ENCODE measurements at regions not wholly inside any gene's neighbourhood (a gene's known extent, or its start where the extent isn't known, plus 50 kb on each side); places are given as distances from the start of the nearest gene placed in this dataset.
A peak's percentile ranks its signal among the peaks of the same experiment; 100 is the strongest.
"Not testable (repeated sequence)": the region's sequence is repeated elsewhere in the genome, so short reads cannot be mapped to it uniquely, and the experiment has no call there.

- no peak for DNase-seq
Measured at GRCh38 chr15:96838081-96838480, 507.6 kb downstream of the NR2F2 start.

- no peak for DNase-seq
Measured at GRCh38 chr15:96849271-96849900, 518.9 kb downstream of the NR2F2 start.

GRCh38 chr15:96851613-96852012 lies 521.1 kb downstream of the NR2F2 start:
- no peak for DNase-seq

GRCh38 chr15:96858694-96859093 lies 528.2 kb downstream of the NR2F2 start:
- no peak for DNase-seq

GRCh38 chr15:96860741-96861140 lies 530.2 kb downstream of the NR2F2 start:
- no peak for DNase-seq

GRCh38 chr15:96867992-96868391 lies 537.5 kb downstream of the NR2F2 start:
- DNase-seq: no peak

- DNase-seq: no peak
Measured at GRCh38 chr15:96869122-96869521, 538.6 kb downstream of the NR2F2 start.

- DNase-seq: no peak
Measured at GRCh38 chr15:96869790-96870189, 539.3 kb downstream of the NR2F2 start.

- no peak for DNase-seq
Measured at GRCh38 chr15:96870580-96870979, 540.1 kb downstream of the NR2F2 start.

GRCh38 chr15:96877442-96877841 lies 546.9 kb downstream of the NR2F2 start:
- DNase-seq: not testable (repeated sequence)

GRCh38 chr15:96878129-96878528 lies 547.6 kb downstream of the NR2F2 start:
- no peak for DNase-seq

GRCh38 chr15:96882121-96882772 lies 551.7 kb downstream of the NR2F2 start:
- no peak for DNase-seq

GRCh38 chr15:96887730-96888129 lies 557.2 kb downstream of the NR2F2 start:
- DNase-seq: peak; percentile 20

GRCh38 chr15:96888764-96889163 lies 558.3 kb downstream of the NR2F2 start:
- DNase-seq: no peak

- DNase-seq: no peak
Measured at GRCh38 chr15:96889734-96890480, 559.4 kb downstream of the NR2F2 start.

GRCh38 chr15:96891046-96891445 lies 560.5 kb downstream of the NR2F2 start:
- no peak for DNase-seq

- DNase-seq: no peak
Measured at GRCh38 chr15:96893159-96893906, 562.8 kb downstream of the NR2F2 start.

- DNase-seq: no peak
Measured at GRCh38 chr15:96894659-96895058, 564.2 kb downstream of the NR2F2 start.

GRCh38 chr15:96896766-96897165 lies 566.3 kb downstream of the NR2F2 start:
- DNase-seq: peak; percentile 61

- DNase-seq: no peak
Measured at GRCh38 chr15:96914081-96914480, 583.6 kb downstream of the NR2F2 start.

GRCh38 chr15:96916750-96917149 lies 586.2 kb downstream of the NR2F2 start:
- no peak for DNase-seq

GRCh38 chr15:96924570-96924969 lies 594.1 kb downstream of the NR2F2 start:
- no peak for DNase-seq
